ENCODE measurements at regions not wholly inside any gene's neighbourhood (a gene's known extent, or its start where the extent isn't known, plus 50 kb on each side); places are given as distances from the start of the nearest gene placed in this dataset.

GRCh38 chr2:14872779-14873325 is 240.3 kb downstream of the LRATD1 start (continued):
- TF ChIP-seq, protein P1, sequence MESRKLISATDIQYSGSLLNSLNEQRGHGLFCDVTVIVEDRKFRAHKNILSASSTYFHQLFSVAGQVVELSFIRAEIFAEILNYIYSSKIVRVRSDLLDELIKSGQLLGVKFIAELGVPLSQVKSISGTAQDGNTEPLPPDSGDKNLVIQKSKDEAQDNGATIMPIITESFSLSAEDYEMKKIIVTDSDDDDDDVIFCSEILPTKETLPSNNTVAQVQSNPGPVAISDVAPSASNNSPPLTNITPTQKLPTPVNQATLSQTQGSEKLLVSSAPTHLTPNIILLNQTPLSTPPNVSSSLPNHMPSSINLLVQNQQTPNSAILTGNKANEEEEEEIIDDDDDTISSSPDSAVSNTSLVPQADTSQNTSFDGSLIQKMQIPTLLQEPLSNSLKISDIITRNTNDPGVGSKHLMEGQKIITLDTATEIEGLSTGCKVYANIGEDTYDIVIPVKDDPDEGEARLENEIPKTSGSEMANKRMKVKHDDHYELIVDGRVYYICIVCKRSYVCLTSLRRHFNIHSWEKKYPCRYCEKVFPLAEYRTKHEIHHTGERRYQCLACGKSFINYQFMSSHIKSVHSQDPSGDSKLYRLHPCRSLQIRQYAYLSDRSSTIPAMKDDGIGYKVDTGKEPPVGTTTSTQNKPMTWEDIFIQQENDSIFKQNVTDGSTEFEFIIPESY (IDR thresholded peaks at IDR 0.05; ENCODE audit: extremely low read depth, insufficient replicate concordance, low read length), result no peak
- TF ChIP-seq JUND (IDR thresholded peaks at IDR 0.05), result no peak

DNA sequence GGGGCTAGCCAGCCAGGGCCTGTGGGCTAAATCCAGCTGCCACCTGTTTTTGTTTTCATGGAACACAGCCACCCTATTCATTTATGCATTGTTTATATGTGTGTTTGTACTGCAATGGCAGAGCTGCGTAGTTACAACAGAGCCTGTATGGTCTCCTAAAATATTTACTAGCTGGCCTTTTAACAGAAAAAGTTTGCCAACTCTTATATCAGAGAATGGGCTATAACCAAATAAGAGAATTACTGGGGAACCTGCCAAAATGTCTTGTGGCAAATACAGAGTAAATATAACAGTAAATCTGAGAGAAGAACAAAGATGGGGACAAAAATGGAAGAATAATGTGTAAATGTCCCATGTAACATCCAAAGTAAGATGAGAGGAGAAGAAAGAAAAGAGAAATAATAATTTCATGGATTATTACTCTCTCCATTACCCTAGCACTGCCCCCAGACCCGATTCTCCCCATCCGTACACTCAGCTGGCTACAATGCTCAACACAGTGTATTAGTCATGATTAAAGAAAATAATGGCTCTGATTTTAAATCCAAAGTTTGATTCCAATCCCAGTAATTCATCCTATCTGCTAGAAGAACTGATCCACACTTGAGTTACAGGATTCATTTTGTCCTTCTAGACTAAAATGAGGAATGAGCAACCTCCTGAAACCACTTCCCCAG is 249.3 kb downstream of the LRATD1 start:
- Histone ChIP-seq H3K4me2 (ENCODE audit: low read length) (no peak overlapping the region), H3K4me1 (ENCODE audit: control insufficient read depth in 1 of 2, insufficient read depth in 2 of 2, low read length in 2 of 2) (no peaks in the 10 kb centered on the region), H3K9me3 (ENCODE audit: control insufficient read depth in 1 of 2, insufficient read depth in 1 of 2, low read depth in 1 of 2, low read length in 2 of 2) (no peaks in the 10 kb centered on the region; a peak in 1 of 4 replicates), H3K27me3 (ENCODE audit: insufficient read depth, low read length) (no peaks in the 10 kb centered on the region), H3K9me2 (ENCODE audit: insufficient read depth) (no peaks in the 10 kb centered on the region), H3K9ac (ENCODE audit: low read length) (no peak overlapping the region), H3K27ac (ENCODE audit: low read depth, low read length) (no peak overlapping the region), H3K36me3 (ENCODE audit: control insufficient read depth in 1 of 2, insufficient read depth in 2 of 2, low read length in 2 of 2) (no peaks in the 10 kb centered on the region), H2AFZ (ENCODE audit: low read depth, low read length, poor library complexity, severe bottlenecking) (no peak overlapping the region), H3K79me2 (ENCODE audit: insufficient read depth, low read length) (no peaks in the 10 kb centered on the region), H4K20me1 (ENCODE audit: insufficient read depth) (no peaks in the 10 kb centered on the region), H3K4me3 (replicated peaks in 1 of 2; ENCODE audit: low read depth in 1 of 2, low read length in 2 of 2) (no peak overlapping the region)
- ChIA-PET RAD21 (ENCODE audit: low non-redundant PET in 1 of 2, low total read pairs in 2 of 2, uncharacterized antibody in 2 of 2, unreplicated experiment in 2 of 2) (no interaction called here), CTCF (no interaction called here), POLR2A (no interaction called here)
- intact Hi-C loops (cut with micrococcal nuclease), result no loop called here
- no peak for DNase-seq (ENCODE audit: low read depth, low spot score)
- TF ChIP-seq EZH2 (IDR thresholded peaks at IDR 0.05) (no peak), ELF1 (IDR thresholded peaks at IDR 0.05; ENCODE audit: borderline replicate concordance, low read depth) (no peak), FOSL1 (IDR thresholded peaks at IDR 0.05; ENCODE audit: low read depth) (no peak), EZH2phosphoT487 (IDR thresholded peaks at IDR 0.05; ENCODE audit: borderline replicate concordance) (no peak), EGR1 (IDR thresholded peaks at IDR 0.05; ENCODE audit: low read depth) (no peak), SRF (IDR thresholded peaks at IDR 0.05; ENCODE audit: low read depth) (no peak)
- TF ChIP-seq, protein P2, sequence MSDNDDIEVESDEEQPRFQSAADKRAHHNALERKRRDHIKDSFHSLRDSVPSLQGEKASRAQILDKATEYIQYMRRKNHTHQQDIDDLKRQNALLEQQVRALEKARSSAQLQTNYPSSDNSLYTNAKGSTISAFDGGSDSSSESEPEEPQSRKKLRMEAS (IDR thresholded peaks at IDR 0.05), result no peak
- no TSS peak for BruUV-seq (replicated peaks)
- no peak for ATAC-seq
